Spleen (tissue), 11 donors: ENCODE measurements at regions not wholly inside any gene's neighbourhood (a gene's known extent, or its start where the extent isn't known, plus 50 kb on each side); places are given as distances from the start of the nearest gene placed in this dataset.

Experiments used
- DNase-seq: peaks from one replicate; pipeline ENCODE4 v3.0.0-alpha.2; 2020
- H3K27ac ChIP-seq, 8 donors: fragments of 200-600 bp; sonication (generic) in 7 of 8; 1 replicate in 4 of 8; 2 replicates in 4 of 8; pipeline versions ENCODE4 v1.5.0 to v1.8.0; 2016 to 2021; ENCODE audit warnings: inconsistent platforms in 4 of 8, mild to moderate bottlenecking in 4 of 8, moderate library complexity in 1 of 8
- H3K27me3 ChIP-seq, 7 donors: fragments of 200-600 bp; sonication (generic) in 6 of 7; replicated peaks in 1 of 7; 1 replicate in 4 of 7; 2 replicates in 3 of 7; pipeline versions ENCODE4 v1.5.0 to v1.8.0; 2016 to 2021; ENCODE audit warnings: inconsistent platforms in 3 of 7, mild to moderate bottlenecking in 1 of 7
- H3K36me3 ChIP-seq, 6 donors: fragments of 200-600 bp; sonication (generic) in 5 of 6; 1 replicate in 4 of 6; 2 replicates in 2 of 6; pipeline versions ENCODE4 v1.5.0 to v1.8.0; 2016 to 2021; ENCODE audit warnings: inconsistent platforms in 2 of 6
- H3K4me1 ChIP-seq, 6 donors: fragments of 200-600 bp; sonication (generic) in 5 of 6; 1 replicate in 3 of 6; 2 replicates in 3 of 6; pipeline versions ENCODE4 v1.5.0 to v1.8.0; 2016 to 2021; ENCODE audit warnings: inconsistent platforms in 3 of 6
- H3K4me3 ChIP-seq, 8 donors: fragments of 200-600 bp; sonication (generic) in 7 of 8; 1 replicate in 4 of 8; 2 replicates in 4 of 8; pipeline versions ENCODE4 v1.5.0 to v1.8.0; 2016 to 2021; ENCODE audit warnings: inconsistent platforms in 4 of 8, mild to moderate bottlenecking in 4 of 8, moderate library complexity in 2 of 8
- H3K9me3 ChIP-seq, 8 donors: fragments of 200-600 bp; sonication (generic) in 7 of 8; 1 replicate in 4 of 8; 2 replicates in 4 of 8; pipeline versions ENCODE4 v1.5.0 to v1.8.0; 2016 to 2021; ENCODE audit warnings: inconsistent platforms in 4 of 8
- CTCF ChIP-seq, 11 experiments: fragments of 200-600 bp in 7 of 11; fragments of 450-650 bp in 4 of 11; sonication (generic) in 4 of 11; IDR thresholded peaks in 8 of 11; conservative IDR thresholded peaks in 3 of 11; 1 replicate in 7 of 11; 2 replicates in 4 of 11; pipeline versions ENCODE4 v1.4.0 to v1.8.0; 2016 to 2021; ENCODE audit warnings: antibody characterized with exemption in 11 of 11, inconsistent platforms in 4 of 11, mild to moderate bottlenecking in 1 of 11
- POLR2A ChIP-seq, 3 donors: fragments of 450-650 bp; IDR thresholded peaks; one replicate each; pipeline ENCODE4 v1.5.1; 2017; ENCODE audit warnings: antibody characterized with exemption in 3 of 3, mild to moderate bottlenecking in 1 of 3
- POLR2AphosphoS5 ChIP-seq, 3 donors: sonication (generic); formaldehyde crosslinking; IDR thresholded peaks; one replicate each; pipeline ENCODE4 v1.5.1; 2017; ENCODE audit warnings: antibody characterized with exemption in 3 of 3
- WGBS, 5 donors: extraction: QIAGEN DNeasy Blood & Tissue Kit in 3 of 5; methylation state at CpG; one replicate each; pipeline versions ENCODE4 v1.1.5 to v1.1.7; 2013 to 2018; 5-methylcytosine and 5-hydroxymethylcytosine counted together
- intact Hi-C: fragments of 100-400 bp; cut with DNase I; formaldehyde crosslinking; loops from one replicate; pipeline ENCODE4 v1.15.0; 2023; ENCODE audit warnings: low total_unique reads
- donor health status: healthy with polysubstance abuse.
- donor health status: DM: no; HTN: no; CAD: no; lungs with moderate emphysema.
- donor health status: DM: no; HTN: no; CAD: no.
- donor health status: Bipolar disorder and iron deficiency.
- donor health status: healthy.
- donor health status: DM: no; HTN: no; CAD: no.
- donor health status: DM: yes; HTN: yes; CAD: no.

GRCh38 chr9:16075696-16076095, 522.9 kb downstream of the CCDC171 start:
- Histone ChIP-seq H3K27ac (no peak overlapping the region), H3K9me3 (no peaks in the 10 kb centered on the region), H3K27me3 (no peaks in the 10 kb centered on the region), H3K4me3 (no peak overlapping the region), H3K36me3 (no peaks in the 10 kb centered on the region), H3K4me1 (no peaks in the 10 kb centered on the region)
- intact Hi-C loops: no loop called here
- DNase-seq: no peak
- no peak for TF ChIP-seq POLR2AphosphoS5 (IDR thresholded peaks at IDR 0.05)
- no peak for TF ChIP-seq CTCF (IDR thresholded peaks at IDR 0.05 in 8 of 11, conservative IDR thresholded peaks at IDR 0.05 in 3 of 11)
- TF ChIP-seq POLR2A (IDR thresholded peaks at IDR 0.05): no peak
- WGBS, 5 donors: 56 to 88% (median 68%) methylated on average over 1 of the region's 1 CpG

- Histone ChIP-seq H3K4me1 (no peaks in the 10 kb centered on the region), H3K9me3 (no peaks in the 10 kb centered on the region), H3K27me3 (no peaks in the 10 kb centered on the region), H3K4me3 (no peak overlapping the region), H3K27ac (no peak overlapping the region), H3K36me3 (no peaks in the 10 kb centered on the region)
- intact Hi-C loops: no loop called here
- WGBS, 5 donors: 87 to 95% (median 90%) methylated on average over 7 of the region's 7 CpGs
- no peak for DNase-seq
- no peak for TF ChIP-seq POLR2A (IDR thresholded peaks at IDR 0.05)
- no peak for TF ChIP-seq POLR2AphosphoS5 (IDR thresholded peaks at IDR 0.05)
- TF ChIP-seq CTCF (IDR thresholded peaks at IDR 0.05 in 8 of 11, conservative IDR thresholded peaks at IDR 0.05 in 3 of 11): no peak
Measured at GRCh38 chr9:16076511-16076910, 523.7 kb downstream of the CCDC171 start.

GRCh38 chr9:16082796-16083195, 530.0 kb downstream of the CCDC171 start:
- no peaks in the 10 kb centered on the region for H3K4me1 ChIP-seq
- H3K4me3 ChIP-seq: no peak overlapping the region
- intact Hi-C loops: no loop called here
- WGBS, 5 donors: 80 to 92% (median 88%) methylated on average over 1 of the region's 1 CpG
- peaks cover 0 to 16% (median 4%) of the 10 kb centered on the region in 8 donors for H3K9me3 ChIP-seq
- H3K36me3 ChIP-seq: no peaks in the 10 kb centered on the region
- H3K27ac ChIP-seq: no peak overlapping the region
- H3K27me3 ChIP-seq: no peaks in the 10 kb centered on the region
- no peak for DNase-seq
- no peak for TF ChIP-seq POLR2A (IDR thresholded peaks at IDR 0.05)
- no peak for TF ChIP-seq CTCF (IDR thresholded peaks at IDR 0.05 in 8 of 11, conservative IDR thresholded peaks at IDR 0.05 in 3 of 11)
- no peak for TF ChIP-seq POLR2AphosphoS5 (IDR thresholded peaks at IDR 0.05)

DNA sequence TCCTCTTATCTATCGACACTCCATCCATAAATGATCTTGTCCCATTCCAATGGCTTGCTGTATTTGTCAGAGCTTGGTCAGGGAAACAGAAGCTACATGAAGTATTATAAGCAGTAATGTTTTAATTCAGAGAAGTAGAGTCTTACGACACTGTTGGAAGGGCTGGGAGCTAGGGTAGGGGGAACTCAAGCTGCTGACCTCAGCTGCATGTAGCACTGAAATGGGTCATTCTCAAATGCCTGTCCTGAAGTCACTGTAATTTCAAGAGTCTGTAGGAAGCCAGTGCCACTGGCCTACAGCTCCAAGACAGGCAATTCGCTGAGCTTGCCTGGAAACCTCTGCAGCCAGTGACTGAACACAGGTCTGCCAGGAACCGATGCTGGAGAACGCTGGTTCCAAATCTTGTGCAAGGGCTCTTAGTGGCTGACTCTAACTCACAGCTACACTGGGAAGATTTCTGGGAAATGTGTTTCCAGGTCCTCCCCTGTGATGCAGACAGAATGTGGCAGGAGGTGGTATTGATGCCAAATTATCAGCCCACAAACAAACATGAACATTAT, 532.4 kb downstream of the CCDC171 start:
- H3K27me3 ChIP-seq: no peaks in the 10 kb centered on the region
- no peak for DNase-seq

More for the DNA sequence above, 532.4 kb downstream of the CCDC171 start:
- WGBS, 5 donors: 74 to 92% (median 86%) methylated on average over 5 of the region's 5 CpGs
- H3K4me3 ChIP-seq: no peak overlapping the region
- H3K36me3 ChIP-seq: no peaks in the 10 kb centered on the region
- H3K27ac ChIP-seq: no peak overlapping the region
- TF ChIP-seq CTCF (IDR thresholded peaks at IDR 0.05 in 8 of 11, conservative IDR thresholded peaks at IDR 0.05 in 3 of 11): no peak
- no peak for TF ChIP-seq POLR2A (IDR thresholded peaks at IDR 0.05)
- no peak for TF ChIP-seq POLR2AphosphoS5 (IDR thresholded peaks at IDR 0.05)
- intact Hi-C loops: no loop called here
- H3K9me3 ChIP-seq: peaks cover 0 to 30% (median 6%) of the 10 kb centered on the region in 8 donors
- no peaks in the 10 kb centered on the region for H3K4me1 ChIP-seq
